GM06990 (cell line): ENCODE measurements at regions not wholly inside any gene's neighbourhood (a gene's known extent, or its start where the extent isn't known, plus 50 kb on each side); places are given as distances from the start of the nearest gene placed in this dataset.

ENCODE experiments used
- DNase-seq: peaks from one replicate; pipeline ENCODE4 v3.0.0-alpha.2; 2011; ENCODE audit not compliant: insufficient read length; ENCODE audit errors: extremely low read depth
- H3K27me3 ChIP-seq: replicated peaks from 2 replicates; pipeline ENCODE4 v1.6.0; 2011; ENCODE audit warnings: low read length; ENCODE audit not compliant: control insufficient read depth, insufficient read depth
- H3K36me3 ChIP-seq: 2 replicates; pipeline ENCODE4 v1.5.1; 2011; ENCODE audit warnings: low read length; ENCODE audit not compliant: control insufficient read depth, insufficient read depth
- H3K4me3 ChIP-seq: replicated peaks from 2 replicates; pipeline ENCODE4 v1.5.1; 2011; ENCODE audit warnings: low read depth, mild to moderate bottlenecking, control low read depth, low read length
- CTCF ChIP-seq: IDR thresholded peaks from 2 replicates; pipeline ENCODE4 v1.5.1; 2011; ENCODE audit warnings: low read length, control low read depth, mild to moderate bottlenecking, inconsistent platforms; ENCODE audit not compliant: insufficient read depth, poor library complexity, severe bottlenecking

GRCh38 chr3:64332459-64333350 is 107.4 kb upstream of the PRICKLE2 start:
- Histone ChIP-seq H3K4me3 (no peak overlapping the region), H3K36me3 (no peaks in the 10 kb centered on the region), H3K27me3 (no peaks in the 10 kb centered on the region)
- TF ChIP-seq CTCF: no peak
- no peak for DNase-seq

GRCh38 chr3:64331605-64332004 is 106.3 kb upstream of the PRICKLE2 start:
- Histone ChIP-seq H3K36me3 (no peaks in the 10 kb centered on the region), H3K4me3 (no peak overlapping the region), H3K27me3 (no peaks in the 10 kb centered on the region)
- DNase-seq: no peak
- TF ChIP-seq CTCF: no peak

GRCh38 chr3:64329037-64329436 is 103.8 kb upstream of the PRICKLE2 start:
- Histone ChIP-seq H3K27me3 (no peaks in the 10 kb centered on the region), H3K4me3 (no peak overlapping the region), H3K36me3 (no peaks in the 10 kb centered on the region)
- no peak for DNase-seq
- no peak for TF ChIP-seq CTCF

GRCh38 chr3:64327100-64327804 is 102.0 kb upstream of the PRICKLE2 start:
- no peak for DNase-seq
- Histone ChIP-seq H3K36me3 (no peaks in the 10 kb centered on the region), H3K4me3 (no peak overlapping the region), H3K27me3 (no peaks in the 10 kb centered on the region)
- no peak for TF ChIP-seq CTCF

- no peak overlapping the region for H3K4me3 ChIP-seq
- DNase-seq: no peak
- no peaks in the 10 kb centered on the region for H3K27me3 ChIP-seq
- no peak for TF ChIP-seq CTCF
- no peaks in the 10 kb centered on the region for H3K36me3 ChIP-seq
Measured at GRCh38 chr3:64321747-64322146, 96.5 kb upstream of the PRICKLE2 start.
